Adrenal gland (tissue), 9 donors: ENCODE measurements at regions not wholly inside any gene's neighbourhood (a gene's known extent, or its start where the extent isn't known, plus 50 kb on each side); places are given as distances from the start of the nearest gene placed in this dataset.
"Not testable (repeated sequence)": the region's sequence is repeated elsewhere in the genome, so short reads cannot be mapped to it uniquely, and the experiment has no call there.

Experiments used
- DNase-seq, 7 donors: peaks; one replicate each; pipeline ENCODE4 v3.0.0-alpha.2; 2019 to 2020
- H3K27ac ChIP-seq, 5 donors: fragments of 200-600 bp; sonication (generic) in 4 of 5; 1 replicate in 3 of 5; 2 replicates in 2 of 5; pipeline versions ENCODE4 v1.5.1 to v1.8.0; 2016 to 2020; ENCODE audit warnings: mild to moderate bottlenecking in 1 of 5
- H3K27me3 ChIP-seq: fragments of 200-600 bp; 2 replicates; pipeline ENCODE4 v1.8.0; 2021
- H3K36me3 ChIP-seq, 2 donors: fragments of 200-600 bp; replicated peaks in 1 of 2; 1 replicate in 1 of 2; 2 replicates in 1 of 2; pipeline versions ENCODE4 v1.5.1 to v1.8.0; 2018 to 2022
- H3K4me1 ChIP-seq, 2 donors: fragments of 200-600 bp; replicated peaks in 1 of 2; 1 replicate in 1 of 2; 2 replicates in 1 of 2; pipeline versions ENCODE4 v1.5.1 to v1.8.0; 2018 to 2021
- H3K4me3 ChIP-seq, 4 donors: fragments of 200-600 bp; sonication (generic) in 3 of 4; one replicate each; pipeline ENCODE4 v1.5.1; 2016 to 2018
- H3K9me3 ChIP-seq, 3 donors: fragments of 200-600 bp; sonication (generic) in 1 of 3; replicated peaks in 1 of 3; 1 replicate in 2 of 3; 2 replicates in 1 of 3; pipeline versions ENCODE4 v1.5.1 to v1.8.0; 2016 to 2021
- POLR2A ChIP-seq, 2 donors: fragments of 450-650 bp; IDR thresholded peaks; one replicate each; pipeline ENCODE4 v1.6.1; 2017; ENCODE audit warnings: antibody characterized with exemption in 2 of 2, mild to moderate bottlenecking in 2 of 2, moderate library complexity in 1 of 2
- WGBS, 4 donors: extraction: QIAGEN DNeasy Blood & Tissue Kit in 2 of 4; methylation state at CpG; one replicate each; pipeline versions ENCODE4 v1.1.5 to v1.1.7; 2013 to 2017; 5-methylcytosine and 5-hydroxymethylcytosine counted together
- intact Hi-C, 2 donors: fragments of 100-400 bp; cut with DNase I; formaldehyde crosslinking; loops; one replicate each; pipeline versions ENCODE4 v1.14.1 to v1.15.0; 2022 to 2023
- TF ChIP-seq, protein P1 (sequence below), 6 experiments: fragments of 450-650 bp in 4 of 6; fragments of 200-600 bp in 2 of 6; sonication (generic) in 1 of 6; IDR thresholded peaks; 1 replicate in 5 of 6; 2 replicates in 1 of 6; pipeline versions ENCODE4 v1.5.1 to v1.8.0; 2016 to 2021; ENCODE audit warnings: antibody characterized with exemption in 6 of 6, mild to moderate bottlenecking in 2 of 6, moderate library complexity in 1 of 6
- donor health status: healthy with polysubstance abuse.
- donor health status: Bipolar disorder and iron deficiency.
- donor health status: DM: yes; HTN: yes; CAD: no.
- donor health status: DM: no; HTN: no; CAD: no.
- donor health status: DM: no; HTN: no; CAD: no.

DNA sequence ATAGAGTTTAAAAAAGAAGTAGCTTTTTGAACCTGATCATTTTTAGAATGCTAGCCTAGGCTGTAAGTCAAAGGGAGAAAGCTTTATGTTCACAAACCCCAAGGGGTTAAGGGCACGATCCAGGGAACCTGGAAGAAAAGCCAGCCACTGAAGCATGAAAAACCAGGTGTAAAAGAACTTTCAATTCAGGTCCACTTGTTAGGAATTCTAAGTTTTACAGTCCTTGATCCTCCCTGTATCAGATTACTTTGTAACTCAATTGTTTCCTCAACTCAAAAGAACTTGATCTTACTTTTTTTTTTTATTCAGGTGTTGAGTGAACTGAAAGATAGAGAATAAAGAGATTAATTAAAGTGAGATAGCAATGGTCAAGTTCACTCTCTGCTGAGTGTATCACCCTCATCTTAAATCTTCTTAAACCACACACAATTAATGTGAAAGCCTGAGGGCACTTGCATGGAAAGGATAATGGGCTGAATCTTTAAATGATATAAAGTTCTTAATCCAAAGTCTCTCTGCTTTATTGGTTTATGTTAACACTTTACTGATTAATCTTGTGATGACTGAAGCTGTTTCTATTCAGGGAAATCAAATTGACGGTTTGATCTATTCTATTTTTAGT lies 672.2 kb upstream of the LRRN3 start:
- no peaks in the 10 kb centered on the region for H3K9me3 ChIP-seq
- H3K4me3 ChIP-seq, result no peak overlapping the region
- no peaks in the 10 kb centered on the region for H3K36me3 ChIP-seq
- no peak overlapping the region for H3K27ac ChIP-seq
- TF ChIP-seq POLR2A (IDR thresholded peaks at IDR 0.05), result no peak
- TF ChIP-seq, protein P1, sequence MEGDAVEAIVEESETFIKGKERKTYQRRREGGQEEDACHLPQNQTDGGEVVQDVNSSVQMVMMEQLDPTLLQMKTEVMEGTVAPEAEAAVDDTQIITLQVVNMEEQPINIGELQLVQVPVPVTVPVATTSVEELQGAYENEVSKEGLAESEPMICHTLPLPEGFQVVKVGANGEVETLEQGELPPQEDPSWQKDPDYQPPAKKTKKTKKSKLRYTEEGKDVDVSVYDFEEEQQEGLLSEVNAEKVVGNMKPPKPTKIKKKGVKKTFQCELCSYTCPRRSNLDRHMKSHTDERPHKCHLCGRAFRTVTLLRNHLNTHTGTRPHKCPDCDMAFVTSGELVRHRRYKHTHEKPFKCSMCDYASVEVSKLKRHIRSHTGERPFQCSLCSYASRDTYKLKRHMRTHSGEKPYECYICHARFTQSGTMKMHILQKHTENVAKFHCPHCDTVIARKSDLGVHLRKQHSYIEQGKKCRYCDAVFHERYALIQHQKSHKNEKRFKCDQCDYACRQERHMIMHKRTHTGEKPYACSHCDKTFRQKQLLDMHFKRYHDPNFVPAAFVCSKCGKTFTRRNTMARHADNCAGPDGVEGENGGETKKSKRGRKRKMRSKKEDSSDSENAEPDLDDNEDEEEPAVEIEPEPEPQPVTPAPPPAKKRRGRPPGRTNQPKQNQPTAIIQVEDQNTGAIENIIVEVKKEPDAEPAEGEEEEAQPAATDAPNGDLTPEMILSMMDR (IDR thresholded peaks at IDR 0.05), result no peak
- intact Hi-C loops, result no loop called here
- WGBS, 4 donors, result 68 to 81% (median 78%) methylated on average over 2 of the region's 2 CpGs
- no peaks in the 10 kb centered on the region for H3K27me3 ChIP-seq
- H3K4me1 ChIP-seq, result no peaks in the 10 kb centered on the region
- no peak for DNase-seq

DNA sequence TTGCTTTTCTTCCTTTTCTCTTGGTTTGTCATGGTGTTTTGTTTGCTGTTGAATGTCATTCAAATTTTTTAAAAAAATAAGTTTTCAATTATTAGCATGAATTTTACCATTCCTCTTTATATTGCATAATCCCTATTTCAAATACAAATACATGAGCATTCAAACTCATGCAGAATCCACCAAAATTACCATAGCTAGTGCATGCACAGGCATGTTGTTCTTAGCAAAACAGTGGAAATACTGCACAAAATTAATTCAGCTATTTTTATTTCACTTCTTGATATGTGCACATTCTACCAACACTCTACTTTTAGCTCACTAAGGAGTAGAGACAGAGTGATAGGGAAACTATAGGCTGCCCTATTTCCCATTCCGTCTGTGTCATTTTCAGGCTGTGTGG lies 670.1 kb upstream of the LRRN3 start:
- no peak overlapping the region for H3K4me3 ChIP-seq
- intact Hi-C loops, result no loop called here
- WGBS, 4 donors, result 82 to 89% (median 87%) methylated on average over 1 of the region's 1 CpG
- no peak for DNase-seq
- no peak overlapping the region for H3K27ac ChIP-seq
- no peak for TF ChIP-seq POLR2A (IDR thresholded peaks at IDR 0.05)
- TF ChIP-seq, protein P1 (IDR thresholded peaks at IDR 0.05), result no peak
- H3K9me3 ChIP-seq, result no peaks in the 10 kb centered on the region
- no peaks in the 10 kb centered on the region for H3K36me3 ChIP-seq
- H3K27me3 ChIP-seq, result no peaks in the 10 kb centered on the region
- no peaks in the 10 kb centered on the region for H3K4me1 ChIP-seq

DNA sequence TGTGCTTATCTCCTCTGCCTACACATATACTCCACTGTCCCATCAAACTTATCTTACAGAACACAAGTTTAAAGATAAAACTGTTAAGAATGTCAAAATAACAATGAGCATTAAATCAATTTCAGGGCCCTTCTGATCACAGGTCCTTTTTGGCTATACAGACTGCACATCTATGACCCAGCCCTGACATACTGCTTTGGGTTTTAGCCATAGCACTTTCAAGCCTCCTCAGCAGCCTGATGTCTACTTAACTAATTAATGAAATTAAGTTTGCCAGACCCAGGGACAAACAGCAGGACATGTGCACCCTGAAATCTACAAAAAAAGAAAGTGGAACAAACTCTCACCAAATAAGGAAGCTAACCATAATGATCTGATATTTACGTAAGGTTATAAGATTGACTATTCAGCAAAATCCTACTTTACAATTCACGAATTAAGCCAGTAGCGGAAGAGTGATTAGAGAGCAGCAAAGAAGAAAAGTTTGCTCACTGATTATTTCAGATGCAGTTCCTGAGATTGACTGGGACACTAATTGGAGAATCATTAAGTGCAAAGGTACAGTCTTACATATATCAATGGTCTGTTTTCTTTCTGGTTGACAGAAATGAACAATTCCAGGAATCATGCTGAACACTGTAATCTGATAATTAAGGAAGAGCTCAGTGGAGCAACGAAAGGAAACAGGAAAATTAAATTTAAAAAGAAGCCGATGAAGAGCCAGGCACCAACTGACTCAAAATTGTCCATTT lies 669.3 kb upstream of the LRRN3 start:
- Histone ChIP-seq H3K36me3 (no peaks in the 10 kb centered on the region), H3K4me1 (no peaks in the 10 kb centered on the region), H3K4me3 (no peak overlapping the region), H3K9me3 (no peaks in the 10 kb centered on the region), H3K27ac (no peak overlapping the region), H3K27me3 (no peaks in the 10 kb centered on the region)
- TF ChIP-seq POLR2A (IDR thresholded peaks at IDR 0.05), result no peak
- TF ChIP-seq, protein P1 (IDR thresholded peaks at IDR 0.05), result no peak
- WGBS, 4 donors, result 65 to 81% (median 66%) methylated on average over 5 of the region's 5 CpGs
- DNase-seq, result no peak
- intact Hi-C loops, result no loop called here

DNA sequence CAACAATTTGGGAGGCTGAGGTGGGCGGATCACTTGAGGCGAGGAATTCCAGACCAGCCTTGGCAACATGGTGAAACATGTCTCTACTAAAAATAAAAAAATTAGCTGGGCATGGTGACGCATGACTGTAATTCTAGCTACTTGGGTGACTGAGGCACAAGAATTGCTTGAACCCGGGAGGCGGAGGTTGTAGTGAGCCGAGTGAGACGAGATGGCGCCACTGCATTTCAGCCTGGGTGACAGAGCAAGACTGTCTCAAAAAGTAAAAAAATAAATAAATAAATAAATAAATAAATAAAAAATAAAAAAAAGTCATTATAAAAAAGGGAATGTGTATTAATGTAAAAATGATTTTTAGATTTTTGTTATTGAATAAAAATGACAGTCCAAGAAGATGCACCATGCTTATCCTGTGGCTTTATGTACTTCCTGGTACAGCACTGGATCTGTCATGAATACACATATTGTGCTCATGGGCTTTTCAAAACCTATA lies 658.8 kb upstream of the LRRN3 start:
- Histone ChIP-seq H3K27me3 (no peaks in the 10 kb centered on the region), H3K9me3 (no peaks in the 10 kb centered on the region), H3K27ac (no peak overlapping the region), H3K4me1 (no peaks in the 10 kb centered on the region), H3K36me3 (no peaks in the 10 kb centered on the region), H3K4me3 (no peak overlapping the region)
- TF ChIP-seq POLR2A (IDR thresholded peaks at IDR 0.05), result no peak
- TF ChIP-seq, protein P1 (IDR thresholded peaks at IDR 0.05), result no peak
- 93 to 97% (median 96%) methylated on average over 8 of the region's 8 CpGs for WGBS, 4 donors
- intact Hi-C loops, result no loop called here
- DNase-seq, result no peak

DNA sequence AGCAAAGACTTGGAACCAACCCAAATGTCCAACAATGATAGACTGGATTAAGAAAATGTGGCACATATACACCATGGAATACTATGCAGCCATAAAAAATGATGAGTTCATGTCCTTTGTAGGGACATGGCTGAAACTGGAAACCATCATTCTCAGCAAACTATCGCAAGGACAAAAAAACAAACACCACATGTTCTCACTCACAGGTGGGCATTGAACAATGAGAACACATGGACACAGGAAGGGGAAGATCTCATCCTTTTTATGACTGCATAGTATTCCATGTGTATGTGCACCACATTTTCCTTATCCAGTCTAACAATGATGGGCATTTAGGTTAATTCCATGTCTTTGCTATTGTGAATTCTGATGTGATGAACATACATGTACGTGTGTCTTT lies 652.0 kb upstream of the LRRN3 start:
- H3K27me3 ChIP-seq, intact Hi-C loops, DNase-seq, H3K9me3 ChIP-seq, H3K4me3 ChIP-seq, H3K36me3 ChIP-seq, H3K27ac ChIP-seq: not testable (repeated sequence)
- H3K4me1 ChIP-seq, result peaks cover 0 to 11% of the 10 kb centered on the region in 2 donors
- 94 to 100% (median 95%) methylated on average over 2 of the region's 2 CpGs for WGBS, 4 donors
